ENCODE measurements at regions not wholly inside any gene's neighbourhood (a gene's known extent, or its start where the extent isn't known, plus 50 kb on each side); places are given as distances from the start of the nearest gene placed in this dataset.

DNA sequence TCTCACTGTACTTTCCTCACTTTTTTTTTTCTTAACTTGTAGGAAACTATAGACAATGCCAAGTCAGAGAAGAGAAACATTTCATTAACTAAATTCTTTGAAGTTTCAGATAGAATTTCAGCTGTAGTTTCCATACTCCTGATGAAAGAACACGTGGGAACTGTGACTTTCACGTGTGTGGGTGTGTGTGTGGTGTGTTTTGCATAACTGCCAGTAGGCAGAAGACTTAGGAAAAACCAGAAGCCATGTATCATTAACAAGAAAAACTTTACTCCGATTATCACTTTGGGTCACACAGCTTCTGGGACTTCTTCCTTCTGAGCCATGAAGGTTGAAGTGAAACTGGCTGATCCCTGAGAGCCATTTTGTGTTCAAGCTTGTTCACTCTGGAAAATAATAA is 483.3 kb downstream of the TFAP2B start:
- no peaks in the 10 kb centered on the region for H3K9me3 ChIP-seq (ENCODE audit: control insufficient read depth, insufficient read depth, low read depth, low read length)
- no peaks in the 10 kb centered on the region for H3K4me1 ChIP-seq (ENCODE audit: control insufficient read depth, insufficient read depth, low read length)
- no peak overlapping the region for H3K4me3 ChIP-seq (ENCODE audit: low read depth, low read length)
- no peaks in the 10 kb centered on the region for H3K36me3 ChIP-seq (ENCODE audit: control insufficient read depth in 2 of 2, insufficient read depth in 1 of 2, low read length in 2 of 2)
- CTCF ChIA-PET = no interaction called here
- POLR2A ChIA-PET = no interaction called here
- TF ChIP-seq ZNF555 (tag by site-specific recombination; conservative IDR thresholded peaks at IDR 0.05) (no peak), GLIS1 (tag by site-specific recombination; IDR thresholded peaks at IDR 0.05) (no peak), ZNF114 (tag by site-specific recombination; IDR thresholded peaks at IDR 0.05) (no peak), ZNF132 (tag by site-specific recombination; IDR thresholded peaks at IDR 0.05; ENCODE audit: borderline replicate concordance) (no peak), SCRT2 (tag by site-specific recombination; IDR thresholded peaks at IDR 0.05) (no peak)
- TF ChIP-seq, protein P1, sequence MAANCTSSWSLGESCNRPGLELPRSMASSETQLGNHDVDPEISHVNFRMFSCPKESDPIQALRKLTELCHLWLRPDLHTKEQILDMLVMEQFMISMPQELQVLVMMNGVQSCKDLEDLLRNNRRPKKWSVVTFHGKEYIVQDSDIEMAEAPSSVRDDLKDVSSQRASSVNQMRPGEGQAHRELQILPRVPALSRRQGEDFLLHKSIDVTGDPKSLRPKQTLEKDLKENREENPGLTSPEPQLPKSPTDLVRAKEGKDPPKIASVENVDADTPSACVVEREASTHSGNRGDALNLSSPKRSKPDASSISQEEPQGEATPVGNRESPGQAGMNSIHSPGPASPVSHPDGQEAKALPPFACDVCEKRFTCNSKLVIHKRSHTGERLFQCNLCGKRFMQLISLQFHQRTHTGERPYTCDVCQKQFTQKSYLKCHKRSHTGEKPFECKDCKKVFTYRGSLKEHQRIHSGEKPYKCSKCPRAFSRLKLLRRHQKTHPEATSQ (tag by site-specific recombination; IDR thresholded peaks at IDR 0.05) = no peak
- H3K27ac ChIP-seq (ENCODE audit: extremely low read depth, low read depth, low read length) = no peak overlapping the region

DNA sequence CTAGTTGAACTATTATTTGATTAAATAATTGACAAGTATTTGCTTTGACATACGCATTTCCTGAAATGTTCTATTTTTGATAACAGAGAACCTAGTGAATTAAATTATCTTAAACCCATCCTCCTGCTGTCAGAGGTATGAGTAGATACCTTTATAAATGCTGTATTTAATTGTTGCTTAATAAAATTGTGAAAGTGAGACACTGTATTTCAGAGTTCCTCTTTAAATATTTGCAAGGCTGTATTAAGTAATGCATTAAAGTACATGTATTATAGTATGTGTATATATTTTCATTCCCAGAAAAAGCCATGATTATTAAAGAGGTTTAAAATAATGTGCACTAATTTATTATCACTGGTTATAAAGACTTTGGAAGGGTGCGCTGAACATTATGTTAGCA is 483.8 kb downstream of the TFAP2B start:
- CTCF ChIA-PET = no interaction called here
- POLR2A ChIA-PET = no interaction called here
- Histone ChIP-seq H3K36me3 (ENCODE audit: control insufficient read depth in 2 of 2, insufficient read depth in 1 of 2, low read length in 2 of 2) (no peaks in the 10 kb centered on the region), H3K27ac (ENCODE audit: extremely low read depth, low read depth, low read length) (no peak overlapping the region), H3K4me1 (ENCODE audit: control insufficient read depth, insufficient read depth, low read length) (no peaks in the 10 kb centered on the region), H3K4me3 (ENCODE audit: low read depth, low read length) (no peak overlapping the region), H3K9me3 (ENCODE audit: control insufficient read depth, insufficient read depth, low read depth, low read length) (no peaks in the 10 kb centered on the region)
- TF ChIP-seq ZSCAN30 (tag by site-specific recombination; IDR thresholded peaks at IDR 0.05) (no peak), ZBTB11 (tag by site-specific recombination; conservative IDR thresholded peaks at IDR 0.05; ENCODE audit: low read depth) (no peak), ZNF175 (tag by site-specific recombination; IDR thresholded peaks at IDR 0.05) (no peak), AEBP2 (tag by site-specific recombination; IDR thresholded peaks at IDR 0.05; ENCODE audit: borderline replicate concordance) (no peak), ZNF670 (tag by site-specific recombination; IDR thresholded peaks at IDR 0.05; ENCODE audit: low read depth) (no peak), ZNF558 (tag by site-specific recombination; IDR thresholded peaks at IDR 0.05) (no peak)
- TF ChIP-seq, protein P2, sequence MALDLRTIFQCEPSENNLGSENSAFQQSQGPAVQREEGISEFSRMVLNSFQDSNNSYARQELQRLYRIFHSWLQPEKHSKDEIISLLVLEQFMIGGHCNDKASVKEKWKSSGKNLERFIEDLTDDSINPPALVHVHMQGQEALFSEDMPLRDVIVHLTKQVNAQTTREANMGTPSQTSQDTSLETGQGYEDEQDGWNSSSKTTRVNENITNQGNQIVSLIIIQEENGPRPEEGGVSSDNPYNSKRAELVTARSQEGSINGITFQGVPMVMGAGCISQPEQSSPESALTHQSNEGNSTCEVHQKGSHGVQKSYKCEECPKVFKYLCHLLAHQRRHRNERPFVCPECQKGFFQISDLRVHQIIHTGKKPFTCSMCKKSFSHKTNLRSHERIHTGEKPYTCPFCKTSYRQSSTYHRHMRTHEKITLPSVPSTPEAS (tag by site-specific recombination; IDR thresholded peaks at IDR 0.05) = no peak

DNA sequence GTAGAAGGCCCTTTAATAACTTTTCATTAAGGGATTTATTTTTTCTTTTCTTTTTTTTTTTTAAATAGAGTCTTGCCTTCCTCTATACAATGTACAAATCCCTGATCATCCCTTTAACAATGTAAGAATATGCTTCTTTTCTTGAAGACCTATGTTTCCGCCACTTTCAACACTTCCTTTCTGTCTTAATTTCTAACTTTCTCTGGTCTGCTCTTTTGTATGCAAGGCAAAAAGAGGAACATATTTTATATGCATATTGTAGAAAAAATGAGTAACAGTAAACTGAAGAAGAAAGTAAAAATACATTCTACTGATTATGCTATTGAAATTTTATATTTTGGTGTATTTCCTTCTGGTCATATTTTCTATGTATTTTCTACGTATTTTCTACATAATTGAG is 484.7 kb downstream of the TFAP2B start:
- Histone ChIP-seq H3K36me3 (ENCODE audit: control insufficient read depth in 2 of 2, insufficient read depth in 1 of 2, low read length in 2 of 2) (no peaks in the 10 kb centered on the region), H3K9me3 (ENCODE audit: control insufficient read depth, insufficient read depth, low read depth, low read length) (no peaks in the 10 kb centered on the region), H3K4me1 (ENCODE audit: control insufficient read depth, insufficient read depth, low read length) (no peaks in the 10 kb centered on the region), H3K4me3 (ENCODE audit: low read depth, low read length) (no peak overlapping the region), H3K27ac (ENCODE audit: extremely low read depth, low read depth, low read length) (no peak overlapping the region)
- CTCF ChIA-PET = no interaction called here
- POLR2A ChIA-PET = no interaction called here
- TF ChIP-seq ZBTB10 (tag by site-specific recombination; IDR thresholded peaks at IDR 0.05) (no peak), ZNF433 (tag by site-specific recombination; IDR thresholded peaks at IDR 0.05; ENCODE audit: low read depth) (no peak), ZNF473 (tag by site-specific recombination; IDR thresholded peaks at IDR 0.05) (no peak), ZNF202 (tag by site-specific recombination; IDR thresholded peaks at IDR 0.05; ENCODE audit: borderline replicate concordance) (no peak), TCF7L2 (IDR thresholded peaks at IDR 0.05; ENCODE audit: borderline replicate concordance, low read depth, low read length) (no peak), ZNF426 (tag by site-specific recombination; IDR thresholded peaks at IDR 0.05) (no peak), ZNF623 (tag by site-specific recombination; IDR thresholded peaks at IDR 0.05) (no peak)
- TF ChIP-seq, protein P3, sequence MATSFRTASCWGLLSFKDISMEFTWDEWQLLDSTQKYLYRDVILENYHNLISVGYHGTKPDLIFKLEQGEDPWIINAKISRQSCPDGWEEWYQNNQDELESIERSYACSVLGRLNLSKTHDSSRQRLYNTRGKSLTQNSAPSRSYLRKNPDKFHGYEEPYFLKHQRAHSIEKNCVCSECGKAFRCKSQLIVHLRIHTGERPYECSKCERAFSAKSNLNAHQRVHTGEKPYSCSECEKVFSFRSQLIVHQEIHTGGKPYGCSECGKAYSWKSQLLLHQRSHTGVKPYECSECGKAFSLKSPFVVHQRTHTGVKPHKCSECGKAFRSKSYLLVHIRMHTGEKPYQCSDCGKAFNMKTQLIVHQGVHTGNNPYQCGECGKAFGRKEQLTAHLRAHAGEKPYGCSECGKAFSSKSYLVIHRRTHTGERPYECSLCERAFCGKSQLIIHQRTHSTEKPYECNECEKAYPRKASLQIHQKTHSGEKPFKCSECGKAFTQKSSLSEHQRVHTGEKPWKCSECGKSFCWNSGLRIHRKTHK (tag by site-specific recombination; IDR thresholded peaks at IDR 0.05) = no peak

All from HEK293 (cell line).